ENCODE measurements at regions not wholly inside any gene's neighbourhood (a gene's known extent, or its start where the extent isn't known, plus 50 kb on each side); places are given as distances from the start of the nearest gene placed in this dataset.

GRCh38 chr22:47718337-47718736 is 955.9 kb downstream of the TBC1D22A start:
- H3K4me3 ChIP-seq: no peak overlapping the region
- H3K9me2 ChIP-seq (ENCODE audit: insufficient read depth): no peaks in the 10 kb centered on the region
- H3K4me1 Mint-ChIP-seq: peaks cover 19% of the 10 kb centered on the region; the same call in 2 of the 3 replicates
- H3K4me2 ChIP-seq: no peak overlapping the region
- H3K4me1 ChIP-seq (ENCODE audit: insufficient read depth): no peaks in the 10 kb centered on the region
- no peaks in the 10 kb centered on the region for H3K36me3 Mint-ChIP-seq (ENCODE audit: low read depth)
- H3F3A ChIP-seq (replicated peaks; ENCODE audit: low read depth): no peaks in the 10 kb centered on the region
- peaks cover 11% of the 10 kb centered on the region for H3K27me3 Mint-ChIP-seq (ENCODE audit: insufficient read depth, low read depth, poor library complexity)
- H3K4me3 Mint-ChIP-seq: no peak overlapping the region
- DNase-seq (ENCODE audit: low spot score) (no peak), ATAC-seq (no peak)
- H3K27ac Mint-ChIP-seq: no peak overlapping the region; the same call in 1 of the 2 replicates
- H3K27me3 ChIP-seq (ENCODE audit: insufficient read depth): no peaks in the 10 kb centered on the region
- H3K79me2 ChIP-seq (replicated peaks; ENCODE audit: insufficient read depth): no peaks in the 10 kb centered on the region
- TF ChIP-seq EZH2 (IDR thresholded peaks at IDR 0.05; ENCODE audit: low read depth, unreplicated experiment) (no peak), ETS1 (IDR thresholded peaks at IDR 0.05) (no peak), CTCF (conservative IDR thresholded peaks at IDR 0.05; ENCODE audit: low read depth in 2 of 2) (no peak), STAT1 (IDR thresholded peaks at IDR 0.05; ENCODE audit: unreplicated experiment) (no peak), JUNB (IDR thresholded peaks at IDR 0.05; ENCODE audit: unreplicated experiment) (no peak), ZNF462 (CRISPR knock-in tag; IDR thresholded peaks at IDR 0.05) (no peak)
- peaks cover 18% of the 10 kb centered on the region for H3K36me3 ChIP-seq (ENCODE audit: insufficient read depth)
- no peak overlapping the region for H3K27ac ChIP-seq (ENCODE audit: low read depth)
- H2AFZ ChIP-seq: no peak overlapping the region
- 0 out of 3 replicates have a peak, but pooled peaks cover 2% of the 10 kb centered on the region for H3K9me3 Mint-ChIP-seq
- H4K20me1 ChIP-seq (replicated peaks; ENCODE audit: insufficient read depth): no peaks in the 10 kb centered on the region

All from GM23338 (cell line).